Caki2 (cell line): ENCODE measurements at regions not wholly inside any gene's neighbourhood (a gene's known extent, or its start where the extent isn't known, plus 50 kb on each side); places are given as distances from the start of the nearest gene placed in this dataset.

Experiments
- DNase-seq: peaks from one replicate; pipeline ENCODE4 v3.0.0-alpha.2; 2015; ENCODE audit warnings: low read depth
- in situ Hi-C: cut with HindIII; loops from 2 replicates; pipeline ENCODE4 v1.10.0; 2016; ENCODE audit warnings: low sequenced_read_pairs, low pct_unique_long_range_greater_than_20kb, mixed read lengths

DNA sequence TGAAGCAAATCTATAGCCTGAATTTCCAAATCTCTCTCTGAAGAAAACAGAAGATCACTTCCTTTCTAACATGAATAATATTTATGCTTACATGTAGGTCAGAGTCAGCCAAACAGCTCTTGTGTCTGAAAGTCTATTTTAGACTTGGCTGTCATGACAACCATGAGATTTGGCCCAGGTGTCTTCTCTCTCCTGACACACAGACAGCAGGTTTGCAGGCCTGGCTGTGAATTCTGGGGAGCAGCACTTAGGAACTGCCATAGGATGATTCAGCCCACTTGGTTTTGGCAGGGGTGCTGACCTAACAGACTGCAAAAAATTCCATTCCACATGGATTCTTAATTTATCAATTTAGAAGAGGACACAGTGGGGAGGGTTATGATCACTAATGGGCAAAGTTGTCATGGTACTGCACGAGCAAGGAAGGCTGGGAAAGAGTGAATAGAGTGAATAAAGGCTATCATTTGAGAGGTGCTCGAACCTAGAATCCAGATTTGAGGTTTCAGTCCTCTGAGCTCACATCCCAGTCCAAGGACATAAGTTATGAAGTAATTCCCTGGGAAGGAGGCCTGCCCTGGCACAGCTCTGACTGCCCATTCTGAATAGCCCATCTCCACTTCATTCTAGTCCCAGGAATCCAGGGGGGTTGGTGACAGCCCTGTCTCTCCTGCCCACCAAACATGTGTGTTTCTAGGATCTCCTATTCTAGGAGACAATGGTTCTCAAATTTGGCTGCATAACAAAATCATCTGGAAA, 453.9 kb upstream of the TRIB2 start:
- DNase-seq: no peak
- in situ Hi-C loops: no loop called here

DNA sequence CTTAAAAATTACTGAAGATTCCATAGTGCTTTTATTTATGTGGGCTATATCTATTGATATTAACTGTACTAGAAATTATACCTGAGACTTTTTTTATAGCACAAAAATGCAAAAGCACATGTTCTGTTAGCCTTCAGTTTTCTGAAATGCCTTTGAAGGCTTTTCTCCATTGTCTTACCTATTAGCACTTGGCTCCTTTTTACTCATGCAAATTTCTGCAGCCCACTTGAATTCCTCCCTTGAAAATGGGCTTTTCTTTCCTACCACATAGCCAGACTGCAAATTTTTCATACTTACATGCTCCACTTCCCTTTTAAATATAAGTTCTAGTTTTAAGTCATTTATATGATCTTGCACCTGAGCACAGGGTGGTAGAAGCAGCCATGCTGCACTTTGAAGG, 453.0 kb upstream of the TRIB2 start:
- in situ Hi-C loops: no loop called here
- no peak for DNase-seq

DNA sequence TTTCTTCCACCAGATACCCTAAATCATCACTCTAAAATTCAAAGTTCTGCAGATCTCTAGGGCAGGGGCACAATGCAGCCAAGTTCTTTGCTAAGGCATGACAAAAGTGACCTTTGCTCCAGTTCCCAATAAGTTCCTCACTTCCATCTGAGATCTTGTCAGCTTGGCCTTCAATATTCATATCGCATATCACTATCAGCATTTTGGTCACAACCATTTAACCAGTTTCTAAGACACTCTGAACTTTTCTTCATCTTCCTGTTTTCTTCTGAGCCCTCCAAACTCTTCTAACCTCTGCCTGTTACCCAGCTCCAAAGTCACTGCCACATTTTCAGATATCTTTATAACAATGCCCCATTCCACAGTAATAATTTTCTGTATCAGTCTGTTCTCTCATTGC, 452.6 kb upstream of the TRIB2 start:
- in situ Hi-C loops: no loop called here
- no peak for DNase-seq

DNA sequence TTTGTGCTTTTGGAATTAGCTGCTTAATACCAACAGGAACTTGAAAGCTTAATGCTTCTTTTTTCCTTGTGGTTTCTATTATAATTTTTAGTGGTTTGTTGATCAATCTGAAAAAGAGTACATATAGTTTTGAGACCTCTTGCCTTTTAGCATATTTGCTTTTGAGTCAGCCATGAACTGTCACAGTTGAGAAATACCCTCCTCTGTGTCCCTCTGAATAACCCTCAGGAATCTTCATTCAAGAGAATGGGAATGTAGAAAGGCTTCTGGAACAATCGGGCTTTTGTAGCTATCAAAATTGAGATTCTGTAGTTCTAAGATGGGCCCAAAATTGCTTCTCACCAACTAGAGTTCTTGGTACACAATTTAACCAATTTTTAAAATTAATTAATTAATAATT, 451.1 kb upstream of the TRIB2 start:
- no peak for DNase-seq
- in situ Hi-C loops: no loop called here

DNA sequence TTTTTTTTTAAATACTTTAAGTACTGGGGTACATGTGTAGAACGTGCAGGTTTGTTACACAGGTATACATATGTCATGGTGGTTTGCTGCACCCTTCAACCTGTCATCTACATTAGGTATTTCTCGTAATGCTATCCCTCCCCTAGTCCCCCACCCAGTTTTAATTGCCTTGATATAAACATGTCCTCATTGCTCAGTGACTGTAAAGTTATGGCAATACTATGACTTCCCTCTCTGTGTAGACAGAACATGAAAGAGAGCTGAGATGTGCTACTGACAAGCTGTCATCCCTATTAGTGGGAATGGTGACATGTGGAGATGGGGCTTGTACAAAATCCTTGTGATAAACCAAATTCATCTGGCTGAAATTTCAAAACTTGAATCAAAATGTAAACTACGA, 449.7 kb upstream of the TRIB2 start:
- in situ Hi-C loops: no loop called here
- no peak for DNase-seq

DNA sequence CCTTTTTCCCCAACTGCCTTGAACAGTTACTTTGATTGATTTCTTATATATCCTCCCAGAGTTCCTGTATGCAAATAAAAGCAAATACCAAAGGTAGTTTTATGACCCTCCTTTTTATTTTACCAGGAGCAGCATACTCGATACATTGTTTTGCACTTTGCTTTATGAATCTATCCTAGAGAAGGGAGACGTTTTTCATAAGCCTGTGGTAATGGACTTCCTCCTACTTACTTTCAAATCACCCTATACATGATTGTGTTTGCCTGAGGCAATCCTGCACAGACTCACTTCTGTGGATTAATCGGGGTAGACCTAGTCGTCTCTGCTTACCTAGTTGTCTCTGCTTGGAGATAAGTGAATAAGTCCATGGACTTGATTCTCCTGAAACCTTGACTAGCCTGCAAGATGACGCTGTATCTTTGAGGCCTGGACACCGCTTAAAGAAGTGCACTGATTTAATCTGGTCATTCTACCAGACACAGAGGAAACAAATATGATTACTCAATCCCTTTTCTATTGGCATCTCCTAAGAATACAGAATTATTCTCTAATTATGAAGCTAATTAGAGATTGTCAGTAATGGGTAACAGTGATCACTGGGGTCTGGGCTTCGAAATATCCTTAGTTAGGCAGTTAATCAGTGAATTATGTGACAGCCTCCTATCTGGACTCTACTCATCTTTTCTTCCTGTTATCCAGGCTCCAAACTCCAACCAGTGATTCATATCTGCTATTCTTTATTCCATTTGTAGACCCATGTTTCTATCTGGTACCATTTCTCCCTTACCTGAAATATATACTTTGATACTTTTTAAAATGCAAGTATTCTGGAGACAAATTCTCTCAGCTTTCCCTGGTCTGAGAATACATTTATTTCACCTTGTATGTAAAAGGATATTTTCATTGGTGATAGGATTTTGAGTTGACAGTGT, 447.4 kb upstream of the TRIB2 start:
- no peak for DNase-seq
- in situ Hi-C loops: no loop called here

DNA sequence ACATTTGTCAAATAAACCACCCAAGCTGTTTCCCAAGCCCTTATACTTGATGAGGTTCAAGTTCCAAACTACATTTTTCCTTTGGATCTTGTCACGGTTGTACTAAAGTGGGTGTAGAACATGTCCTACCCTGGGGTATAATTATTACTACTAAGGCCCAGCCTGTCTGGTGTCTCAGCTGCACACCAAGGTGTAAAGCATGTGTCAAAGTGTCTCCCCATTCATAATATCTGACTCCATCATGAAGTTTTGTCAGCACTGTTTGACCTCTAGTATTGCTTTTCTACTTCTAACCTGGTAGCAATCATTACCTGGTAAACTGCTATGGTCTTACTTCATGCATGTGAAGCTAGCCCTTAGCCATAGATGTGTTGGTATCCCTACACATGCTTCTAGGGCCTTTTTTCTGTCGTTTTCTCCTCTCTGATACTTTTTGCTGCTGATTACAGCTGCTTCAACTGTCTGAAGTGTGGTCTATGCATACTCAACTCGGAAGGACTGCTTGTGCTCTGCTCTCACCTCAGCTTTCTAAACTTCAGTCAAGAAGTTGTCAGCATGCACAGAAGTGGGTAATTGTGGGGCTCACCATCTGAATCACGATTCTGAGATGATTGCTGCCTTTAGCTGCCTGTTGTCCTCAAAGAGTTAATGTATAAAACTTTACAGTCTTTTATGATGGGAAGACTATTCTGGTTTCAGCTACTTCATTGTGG, 445.7 kb upstream of the TRIB2 start:
- DNase-seq: no peak

DNA sequence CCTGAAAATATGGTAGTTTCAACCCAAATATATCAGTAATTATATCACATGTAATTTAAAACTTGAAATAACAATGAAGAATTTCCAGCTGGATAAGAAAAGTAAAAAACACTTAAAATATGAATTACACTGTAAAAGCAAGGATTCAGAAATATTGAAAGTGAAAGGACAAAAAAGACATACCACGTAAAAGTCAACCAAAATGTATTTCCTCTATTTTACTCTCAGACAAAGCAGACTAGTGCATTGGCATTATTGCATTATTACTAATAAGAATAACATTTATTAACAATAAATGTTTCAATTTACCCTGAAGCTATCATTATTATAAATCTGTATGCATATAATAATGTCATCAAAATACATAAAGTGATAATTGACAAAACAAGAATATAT, 445.1 kb upstream of the TRIB2 start:
- DNase-seq: no peak
- in situ Hi-C loops: no loop called here

More for the DNA sequence above, 445.7 kb upstream of the TRIB2 start:
- in situ Hi-C loops: no loop called here

DNA sequence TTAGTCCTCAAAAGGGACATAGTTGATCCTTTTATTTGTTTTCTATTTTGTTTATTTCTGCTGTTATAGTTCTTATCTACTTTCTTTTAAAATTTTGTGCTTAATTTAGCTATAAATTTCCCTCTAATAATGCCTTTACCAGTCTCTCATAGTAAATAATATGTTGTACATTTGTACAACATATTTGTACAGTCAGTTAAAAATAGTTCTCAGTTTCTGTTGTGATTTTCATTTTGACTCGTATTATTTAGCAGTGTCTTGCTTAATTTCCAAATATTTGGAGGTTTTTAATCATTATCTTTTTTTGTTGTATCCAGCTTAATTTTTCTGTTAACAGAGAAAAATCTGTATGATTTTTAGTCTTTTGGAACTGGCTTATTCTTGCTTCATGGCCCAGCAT, 443.6 kb upstream of the TRIB2 start:
- in situ Hi-C loops: no loop called here
- no peak for DNase-seq

DNA sequence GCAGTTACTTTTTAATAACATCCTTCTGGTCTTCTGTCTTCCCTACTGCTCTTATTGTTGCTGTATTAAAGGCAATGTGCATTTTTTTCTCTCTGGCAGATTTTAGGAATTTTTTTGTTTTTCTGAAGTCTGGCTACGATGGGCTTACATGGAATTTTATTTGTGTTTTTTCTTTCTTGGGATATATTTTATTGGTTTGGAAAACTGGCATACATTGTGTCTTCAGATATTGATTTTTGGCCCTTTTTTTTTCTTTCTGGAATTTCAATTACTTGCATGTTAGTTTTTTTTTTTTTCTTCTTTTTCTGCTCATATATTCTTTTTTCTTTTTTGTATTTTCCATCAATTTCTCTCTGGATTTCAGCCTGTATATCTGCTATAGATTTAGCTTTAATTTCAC, 442.1 kb upstream of the TRIB2 start:
- in situ Hi-C loops: no loop called here
- no peak for DNase-seq

DNA sequence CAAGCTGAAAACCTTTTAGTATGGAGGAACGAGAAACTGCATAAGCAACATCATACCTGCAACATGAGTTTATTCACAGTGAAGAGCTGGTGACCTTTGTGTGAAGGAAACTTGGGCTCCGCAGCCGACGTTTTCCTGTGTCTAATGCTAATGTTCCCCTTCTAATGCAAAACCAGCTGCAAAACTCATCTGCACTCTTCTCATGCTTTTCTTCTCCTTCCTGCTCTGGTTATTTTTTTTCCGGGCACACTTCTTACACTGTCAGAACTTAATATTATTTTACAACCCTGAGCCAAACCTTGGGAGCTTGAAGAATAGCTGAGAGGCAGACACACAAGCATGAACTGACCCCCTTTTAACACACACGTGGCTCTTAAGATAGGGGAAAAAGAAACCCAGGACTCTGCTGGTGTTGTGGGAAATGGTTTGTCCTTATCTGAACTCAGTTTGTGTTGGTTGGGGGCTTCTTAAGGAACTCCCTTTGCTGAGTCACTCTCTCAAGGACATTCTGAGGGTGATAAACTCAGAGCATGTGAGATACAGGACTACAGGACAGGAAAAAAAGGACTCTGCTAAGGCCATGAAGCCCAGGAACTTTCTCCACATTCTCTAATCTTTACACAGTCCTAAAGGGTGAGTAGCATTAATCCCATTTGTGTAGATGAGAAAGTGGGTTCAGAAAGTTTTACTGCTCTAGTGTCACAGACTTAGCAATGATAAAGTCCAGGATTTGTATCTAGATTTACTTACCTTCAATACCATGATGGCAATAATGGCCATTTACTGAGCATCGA, 439.3 kb upstream of the TRIB2 start:
- in situ Hi-C loops: no loop called here
- no peak for DNase-seq

DNA sequence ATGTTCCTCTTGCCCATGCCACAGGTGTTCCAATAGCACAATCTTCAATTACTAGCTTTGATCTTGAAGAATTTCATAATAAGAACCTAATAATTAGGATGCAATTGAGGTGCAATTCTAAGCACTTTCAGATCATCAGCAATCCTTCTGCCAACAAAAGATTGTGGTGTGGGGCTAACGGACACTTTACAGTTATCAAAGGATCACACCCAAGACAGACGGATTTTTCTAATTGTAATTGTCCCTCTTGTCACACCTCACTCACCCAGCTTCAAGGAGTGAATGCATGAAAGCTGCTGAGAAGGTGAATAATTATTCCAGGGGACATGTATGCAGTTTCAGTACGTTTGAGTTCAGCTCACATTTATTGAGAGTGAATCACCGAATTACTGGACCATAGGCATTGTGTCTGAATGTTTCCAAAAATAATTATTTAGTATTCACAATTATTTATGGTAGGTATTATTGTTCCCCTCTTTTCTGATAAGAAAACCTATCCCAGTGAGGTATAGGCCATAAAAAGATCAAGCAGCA, 438.5 kb upstream of the TRIB2 start:
- DNase-seq: peak; percentile 31
- in situ Hi-C loops: no loop called here

DNA sequence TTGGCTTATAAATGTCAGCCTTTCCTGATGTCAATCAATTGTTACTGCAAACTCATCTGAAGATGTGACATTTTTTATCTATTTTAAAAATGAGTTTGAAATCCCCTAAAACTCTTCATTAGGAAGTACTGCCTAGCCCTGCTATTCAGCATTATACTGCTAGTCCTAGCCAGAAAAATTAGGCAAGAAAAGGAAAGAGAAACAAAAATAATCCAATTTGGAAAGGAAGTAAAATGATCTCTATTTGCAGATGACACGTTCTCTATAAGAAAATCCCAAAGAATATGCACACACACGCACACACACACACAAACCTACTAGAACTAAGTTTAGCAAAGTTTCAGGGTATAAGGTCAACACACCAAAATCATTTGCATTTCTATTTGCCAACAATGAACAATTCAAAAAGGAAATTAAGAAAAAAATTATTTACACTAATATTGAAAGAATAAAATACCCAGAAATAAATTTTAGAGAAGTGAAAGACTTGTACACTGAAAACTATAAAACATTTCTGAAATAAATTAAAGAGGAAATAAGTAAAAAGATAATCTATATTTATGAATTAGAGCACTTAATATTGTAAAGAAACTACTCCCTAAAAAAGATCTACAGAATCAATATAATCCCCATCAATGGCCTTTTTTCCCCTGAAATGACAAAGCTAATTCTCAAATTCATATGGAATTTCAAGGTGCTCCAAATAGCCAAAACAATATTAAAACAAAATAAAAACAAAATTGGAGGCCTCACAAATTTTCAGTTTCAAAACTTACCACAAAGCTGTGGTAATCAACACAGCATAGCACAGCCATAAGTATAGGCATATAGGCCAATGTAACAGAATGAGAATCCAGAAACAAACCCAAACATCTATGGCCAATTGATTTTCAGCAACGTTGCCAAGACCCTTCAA, 433.7 kb upstream of the TRIB2 start:
- no peak for DNase-seq
- in situ Hi-C loops: no loop called here

DNA sequence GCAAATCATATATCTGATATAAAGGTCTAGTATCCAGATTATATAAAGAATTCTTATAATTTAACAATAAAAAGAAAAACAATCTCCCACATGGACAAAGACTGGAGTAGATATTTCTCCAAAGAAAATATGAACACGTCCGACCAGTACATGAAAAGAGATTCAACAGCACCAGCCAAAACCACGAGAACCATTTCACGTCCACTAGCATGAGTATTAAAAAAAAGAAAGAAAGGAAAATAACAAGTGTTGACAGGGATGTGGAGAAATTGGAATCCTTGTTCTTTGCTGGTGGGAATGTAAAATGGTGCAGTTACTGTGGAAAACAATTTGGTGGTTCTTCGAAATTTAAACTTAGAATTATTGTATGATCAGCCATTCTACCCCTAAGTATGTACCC, 432.7 kb upstream of the TRIB2 start:
- DNase-seq: no peak
- in situ Hi-C loops: no loop called here

DNA sequence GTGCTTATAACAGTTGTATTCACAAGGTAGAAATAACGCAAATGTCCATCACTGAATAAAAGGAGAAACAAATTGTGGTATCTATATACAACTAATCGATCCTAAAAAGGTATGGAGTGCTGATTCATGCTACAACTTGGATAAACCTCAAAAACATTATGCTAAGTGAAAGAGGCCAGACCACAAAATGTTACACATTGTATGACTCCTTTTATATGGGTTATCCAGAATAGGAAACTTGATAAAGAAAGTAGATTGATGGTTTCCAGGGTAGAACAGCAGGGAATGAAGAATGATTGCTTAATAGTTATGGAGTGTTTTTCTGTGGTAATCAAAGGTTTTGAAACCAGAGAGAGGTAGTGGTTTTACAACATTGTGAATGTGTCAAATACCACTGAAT, 432.2 kb upstream of the TRIB2 start:
- in situ Hi-C loops: no loop called here
- no peak for DNase-seq

DNA sequence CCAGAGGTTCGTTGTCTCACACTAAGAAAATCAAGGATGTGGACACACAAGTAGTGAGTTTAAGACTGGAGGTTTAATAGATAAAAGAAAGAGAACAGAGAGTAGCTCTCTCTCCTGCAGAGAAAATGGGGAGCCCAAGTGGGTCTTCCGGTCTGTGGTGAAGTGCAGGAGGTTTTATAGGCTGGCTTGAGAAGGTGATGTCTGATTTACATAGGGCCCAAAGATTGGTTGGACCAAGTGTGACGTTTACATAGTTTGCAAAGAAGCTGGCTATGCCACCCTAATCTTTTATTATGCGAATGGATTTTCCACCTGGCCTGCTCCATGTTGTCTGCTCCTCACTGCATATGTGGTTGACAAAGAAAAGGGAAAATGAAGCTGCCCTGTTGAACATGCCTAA, 430.4 kb upstream of the TRIB2 start:
- in situ Hi-C loops: no loop called here
- no peak for DNase-seq

DNA sequence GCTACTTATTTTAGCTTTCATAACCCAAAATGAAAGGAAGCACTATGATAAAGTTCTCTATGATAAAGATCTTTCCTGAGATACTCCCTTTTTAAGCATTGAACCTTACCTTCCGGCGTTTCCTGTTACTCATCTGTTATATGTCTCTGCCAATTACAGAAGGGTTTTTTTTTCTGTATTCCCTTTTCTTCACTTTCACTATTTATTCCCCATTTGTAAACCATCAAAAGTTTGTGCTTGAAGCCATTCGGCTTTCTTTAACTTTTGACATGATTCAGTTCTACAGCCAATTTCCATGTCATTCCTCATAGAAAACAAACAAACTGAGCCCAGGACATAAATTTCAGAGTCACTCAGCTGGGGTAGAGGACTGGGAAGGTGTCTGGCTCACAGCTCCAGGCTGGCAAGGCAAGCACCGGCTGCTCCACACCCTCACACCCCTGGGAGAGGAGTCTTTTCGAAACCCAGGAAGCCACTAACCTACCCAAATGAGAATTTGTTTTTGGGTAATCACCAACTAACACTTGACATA, 429.4 kb upstream of the TRIB2 start:
- in situ Hi-C loops: no loop called here
- no peak for DNase-seq
